ENCODE measurements at regions not wholly inside any gene's neighbourhood (a gene's known extent, or its start where the extent isn't known, plus 50 kb on each side); places are given as distances from the start of the nearest gene placed in this dataset.

DNA sequence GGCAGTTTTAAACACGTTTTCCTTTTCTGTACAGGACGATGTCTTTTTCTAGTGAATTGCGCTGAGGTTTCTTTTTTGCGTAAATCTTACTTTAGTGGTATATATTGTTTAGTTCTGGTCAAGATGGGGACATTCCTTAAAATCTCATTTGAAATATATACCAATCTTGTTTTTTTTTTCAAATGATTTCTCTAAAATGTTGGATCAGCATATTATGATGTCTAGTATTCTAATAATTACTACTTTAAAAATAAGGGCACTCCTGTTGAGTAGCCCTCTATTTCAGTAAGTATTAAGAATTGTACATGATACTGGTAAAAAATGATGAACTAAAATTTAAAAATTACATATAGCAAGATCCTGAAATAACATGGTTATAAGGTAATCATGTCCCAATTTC, 224.1 kb upstream of the ARHGAP24 start:
- ATAC-seq (ENCODE audit: low read depth) (no peak), DNase-seq (ENCODE audit: low spot score) (no peak)
- no peak for TF ChIP-seq CTCF (IDR thresholded peaks at IDR 0.05; ENCODE audit: poor library complexity, severe bottlenecking)
- Histone ChIP-seq H3K4me3 (ENCODE audit: severe bottlenecking) (no peak overlapping the region), H3K36me3 (ENCODE audit: low read depth) (no peaks in the 10 kb centered on the region), H3K4me1 (ENCODE audit: insufficient read depth, poor library complexity, severe bottlenecking) (no peaks in the 10 kb centered on the region), H3K27me3 (ENCODE audit: insufficient read depth, poor library complexity, severe bottlenecking) (no peaks in the 10 kb centered on the region), H3K9me3 (ENCODE audit: severe bottlenecking) (no peaks in the 10 kb centered on the region), H3K27ac (ENCODE audit: poor library complexity, severe bottlenecking) (no peak overlapping the region)

- Histone ChIP-seq H3K27ac (ENCODE audit: poor library complexity, severe bottlenecking) (no peak overlapping the region), H3K9me3 (ENCODE audit: severe bottlenecking) (no peaks in the 10 kb centered on the region), H3K4me3 (ENCODE audit: severe bottlenecking) (no peak overlapping the region), H3K36me3 (ENCODE audit: low read depth) (no peaks in the 10 kb centered on the region), H3K4me1 (ENCODE audit: insufficient read depth, poor library complexity, severe bottlenecking) (no peaks in the 10 kb centered on the region), H3K27me3 (ENCODE audit: insufficient read depth, poor library complexity, severe bottlenecking) (no peaks in the 10 kb centered on the region)
- no peak for TF ChIP-seq CTCF (IDR thresholded peaks at IDR 0.05; ENCODE audit: poor library complexity, severe bottlenecking)
- ATAC-seq (ENCODE audit: low read depth) = no peak
- DNase-seq (ENCODE audit: low spot score) = no peak
Measured at GRCh38 chr4:85257817-85258370, 217.1 kb upstream of the ARHGAP24 start.

DNA sequence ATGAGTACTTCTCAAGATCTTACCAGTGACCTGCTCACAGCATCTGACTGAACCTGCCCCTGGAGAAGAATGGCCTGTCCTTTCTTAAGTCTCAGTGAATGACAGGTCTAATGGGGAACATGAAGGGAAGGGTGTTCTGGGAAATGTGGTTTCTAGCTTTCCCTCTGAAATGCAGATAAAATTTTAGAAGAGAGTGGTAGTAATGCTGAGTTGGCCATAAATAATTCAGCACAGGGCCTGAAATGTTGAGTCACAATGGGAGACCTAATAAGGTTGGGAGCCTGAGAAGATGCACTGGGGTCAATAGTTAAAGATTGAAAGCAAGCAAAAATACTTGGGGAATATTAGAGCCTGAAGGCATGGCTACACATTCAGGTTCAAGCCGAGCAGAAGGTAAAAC, 214.9 kb upstream of the ARHGAP24 start:
- TF ChIP-seq CTCF (IDR thresholded peaks at IDR 0.05; ENCODE audit: poor library complexity, severe bottlenecking) = no peak
- no peaks in the 10 kb centered on the region for H3K9me3 ChIP-seq (ENCODE audit: severe bottlenecking)

GRCh38 chr4:85265234-85265633, 209.7 kb upstream of the ARHGAP24 start:
- H3K27me3 ChIP-seq (ENCODE audit: insufficient read depth, poor library complexity, severe bottlenecking) = no peaks in the 10 kb centered on the region
- no peak overlapping the region for H3K27ac ChIP-seq (ENCODE audit: poor library complexity, severe bottlenecking)
- no peaks in the 10 kb centered on the region for H3K9me3 ChIP-seq (ENCODE audit: severe bottlenecking)
- H3K4me3 ChIP-seq (ENCODE audit: severe bottlenecking) = no peak overlapping the region
- no peaks in the 10 kb centered on the region for H3K36me3 ChIP-seq (ENCODE audit: low read depth)
- H3K4me1 ChIP-seq (ENCODE audit: insufficient read depth, poor library complexity, severe bottlenecking) = no peaks in the 10 kb centered on the region
- TF ChIP-seq CTCF (IDR thresholded peaks at IDR 0.05; ENCODE audit: poor library complexity, severe bottlenecking) = no peak
- ATAC-seq (ENCODE audit: low read depth) = no peak
- DNase-seq (ENCODE audit: low spot score) = no peak

More for the DNA sequence above, 214.9 kb upstream of the ARHGAP24 start:
- H3K27ac ChIP-seq (ENCODE audit: poor library complexity, severe bottlenecking) = no peak overlapping the region
- no peaks in the 10 kb centered on the region for H3K4me1 ChIP-seq (ENCODE audit: insufficient read depth, poor library complexity, severe bottlenecking)
- no peak overlapping the region for H3K4me3 ChIP-seq (ENCODE audit: severe bottlenecking)
- DNase-seq (ENCODE audit: low spot score) = no peak
- ATAC-seq (ENCODE audit: low read depth) = no peak
- no peaks in the 10 kb centered on the region for H3K36me3 ChIP-seq (ENCODE audit: low read depth)
- no peaks in the 10 kb centered on the region for H3K27me3 ChIP-seq (ENCODE audit: insufficient read depth, poor library complexity, severe bottlenecking)

DNA sequence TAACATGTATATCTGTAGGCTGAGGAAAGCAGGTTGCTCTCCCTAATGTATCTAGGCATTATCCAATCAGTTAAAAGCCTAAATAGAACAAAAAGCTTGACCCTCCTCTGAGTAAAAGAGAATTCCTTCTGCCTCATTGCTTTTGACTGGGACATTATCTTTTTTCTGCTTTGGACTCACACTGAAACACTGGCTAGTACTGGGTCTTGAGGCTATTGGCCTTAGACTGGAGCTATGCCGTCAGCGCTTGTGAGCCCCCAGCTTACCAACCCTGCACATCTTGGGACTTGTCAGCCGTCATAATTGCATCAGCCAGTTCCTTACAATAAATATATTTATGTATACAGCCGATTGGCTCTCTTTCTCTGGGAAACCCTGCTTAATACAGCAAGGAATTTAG, 206.8 kb upstream of the ARHGAP24 start:
- Histone ChIP-seq H3K27me3 (ENCODE audit: insufficient read depth, poor library complexity, severe bottlenecking) (no peaks in the 10 kb centered on the region), H3K36me3 (ENCODE audit: low read depth) (no peaks in the 10 kb centered on the region), H3K4me1 (ENCODE audit: insufficient read depth, poor library complexity, severe bottlenecking) (no peaks in the 10 kb centered on the region), H3K4me3 (ENCODE audit: severe bottlenecking) (no peak overlapping the region), H3K9me3 (ENCODE audit: severe bottlenecking) (no peaks in the 10 kb centered on the region), H3K27ac (ENCODE audit: poor library complexity, severe bottlenecking) (no peak overlapping the region)
- no peak for DNase-seq (ENCODE audit: low spot score)
- no peak for TF ChIP-seq CTCF (IDR thresholded peaks at IDR 0.05; ENCODE audit: poor library complexity, severe bottlenecking)
- no peak for ATAC-seq (ENCODE audit: low read depth)
